ENCODE measurements at regions not wholly inside any gene's neighbourhood (a gene's known extent, or its start where the extent isn't known, plus 50 kb on each side); places are given as distances from the start of the nearest gene placed in this dataset.

DNA sequence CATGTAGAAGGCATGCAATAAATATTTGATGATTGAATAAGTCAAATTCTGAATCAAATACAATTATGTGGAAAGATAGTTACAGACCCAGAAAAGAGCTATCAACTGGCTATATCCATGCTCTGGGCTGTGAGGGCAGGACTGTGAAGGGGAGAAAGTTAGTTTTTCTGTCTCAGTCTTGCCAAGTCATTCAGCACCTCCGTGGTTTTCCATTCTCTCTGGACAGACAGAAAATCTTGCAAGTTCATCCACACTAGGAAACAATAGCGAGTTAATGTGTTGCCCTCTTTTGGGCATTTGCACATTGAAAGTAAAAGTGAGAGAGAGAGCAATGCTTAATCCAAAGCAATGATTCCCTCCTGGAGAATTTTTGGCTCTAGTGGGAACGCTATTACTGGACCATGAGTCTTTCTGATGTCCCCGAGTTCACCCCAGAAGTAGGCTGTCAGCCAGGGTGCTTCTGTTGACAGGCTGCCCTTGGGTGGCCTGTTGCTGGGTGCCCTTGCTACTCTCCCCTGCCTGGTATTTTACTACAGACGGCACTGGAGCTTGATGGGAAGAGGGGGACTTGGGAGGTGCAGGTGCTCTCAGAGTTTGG is 238.3 kb downstream of the LOXHD1 start:
- TF ChIP-seq ZNF211 (tag by site-specific recombination; IDR thresholded peaks at IDR 0.05; ENCODE audit: low read depth) (no peak), BCL11B (tag by site-specific recombination; IDR thresholded peaks at IDR 0.05; ENCODE audit: low read depth) (no peak), TCF7L2 (IDR thresholded peaks at IDR 0.05; ENCODE audit: borderline replicate concordance, low read depth, low read length) (no peak), ZNF768 (tag by site-specific recombination; IDR thresholded peaks at IDR 0.05) (no peak), ZNF660 (tag by site-specific recombination; IDR thresholded peaks at IDR 0.05) (no peak), ZNF274 (IDR thresholded peaks at IDR 0.05; ENCODE audit: low read length) (no peak), ZNF274 (tag by site-specific recombination; IDR thresholded peaks at IDR 0.05; ENCODE audit: borderline replicate concordance) (no peak), ZNF623 (tag by site-specific recombination; IDR thresholded peaks at IDR 0.05) (no peak), SP2 (tag by site-specific recombination; IDR thresholded peaks at IDR 0.05) (no peak)
- TF ChIP-seq, protein P1, sequence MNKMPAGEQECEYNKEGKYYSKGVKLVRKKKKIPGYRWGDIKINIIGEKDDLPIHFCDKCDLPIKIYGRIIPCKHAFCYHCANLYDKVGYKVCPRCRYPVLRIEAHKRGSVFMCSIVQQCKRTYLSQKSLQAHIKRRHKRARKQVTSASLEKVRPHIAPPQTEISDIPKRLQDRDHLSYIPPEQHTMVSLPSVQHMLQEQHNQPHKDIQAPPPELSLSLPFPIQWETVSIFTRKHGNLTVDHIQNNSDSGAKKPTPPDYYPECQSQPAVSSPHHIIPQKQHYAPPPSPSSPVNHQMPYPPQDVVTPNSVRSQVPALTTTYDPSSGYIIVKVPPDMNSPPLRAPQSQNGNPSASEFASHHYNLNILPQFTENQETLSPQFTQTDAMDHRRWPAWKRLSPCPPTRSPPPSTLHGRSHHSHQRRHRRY (tag by site-specific recombination; IDR thresholded peaks at IDR 0.05) = no peak
- TF ChIP-seq, protein P2, sequence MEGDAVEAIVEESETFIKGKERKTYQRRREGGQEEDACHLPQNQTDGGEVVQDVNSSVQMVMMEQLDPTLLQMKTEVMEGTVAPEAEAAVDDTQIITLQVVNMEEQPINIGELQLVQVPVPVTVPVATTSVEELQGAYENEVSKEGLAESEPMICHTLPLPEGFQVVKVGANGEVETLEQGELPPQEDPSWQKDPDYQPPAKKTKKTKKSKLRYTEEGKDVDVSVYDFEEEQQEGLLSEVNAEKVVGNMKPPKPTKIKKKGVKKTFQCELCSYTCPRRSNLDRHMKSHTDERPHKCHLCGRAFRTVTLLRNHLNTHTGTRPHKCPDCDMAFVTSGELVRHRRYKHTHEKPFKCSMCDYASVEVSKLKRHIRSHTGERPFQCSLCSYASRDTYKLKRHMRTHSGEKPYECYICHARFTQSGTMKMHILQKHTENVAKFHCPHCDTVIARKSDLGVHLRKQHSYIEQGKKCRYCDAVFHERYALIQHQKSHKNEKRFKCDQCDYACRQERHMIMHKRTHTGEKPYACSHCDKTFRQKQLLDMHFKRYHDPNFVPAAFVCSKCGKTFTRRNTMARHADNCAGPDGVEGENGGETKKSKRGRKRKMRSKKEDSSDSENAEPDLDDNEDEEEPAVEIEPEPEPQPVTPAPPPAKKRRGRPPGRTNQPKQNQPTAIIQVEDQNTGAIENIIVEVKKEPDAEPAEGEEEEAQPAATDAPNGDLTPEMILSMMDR (tag by site-specific recombination; IDR thresholded peaks at IDR 0.05) = no peak
- TF ChIP-seq, protein P3, sequence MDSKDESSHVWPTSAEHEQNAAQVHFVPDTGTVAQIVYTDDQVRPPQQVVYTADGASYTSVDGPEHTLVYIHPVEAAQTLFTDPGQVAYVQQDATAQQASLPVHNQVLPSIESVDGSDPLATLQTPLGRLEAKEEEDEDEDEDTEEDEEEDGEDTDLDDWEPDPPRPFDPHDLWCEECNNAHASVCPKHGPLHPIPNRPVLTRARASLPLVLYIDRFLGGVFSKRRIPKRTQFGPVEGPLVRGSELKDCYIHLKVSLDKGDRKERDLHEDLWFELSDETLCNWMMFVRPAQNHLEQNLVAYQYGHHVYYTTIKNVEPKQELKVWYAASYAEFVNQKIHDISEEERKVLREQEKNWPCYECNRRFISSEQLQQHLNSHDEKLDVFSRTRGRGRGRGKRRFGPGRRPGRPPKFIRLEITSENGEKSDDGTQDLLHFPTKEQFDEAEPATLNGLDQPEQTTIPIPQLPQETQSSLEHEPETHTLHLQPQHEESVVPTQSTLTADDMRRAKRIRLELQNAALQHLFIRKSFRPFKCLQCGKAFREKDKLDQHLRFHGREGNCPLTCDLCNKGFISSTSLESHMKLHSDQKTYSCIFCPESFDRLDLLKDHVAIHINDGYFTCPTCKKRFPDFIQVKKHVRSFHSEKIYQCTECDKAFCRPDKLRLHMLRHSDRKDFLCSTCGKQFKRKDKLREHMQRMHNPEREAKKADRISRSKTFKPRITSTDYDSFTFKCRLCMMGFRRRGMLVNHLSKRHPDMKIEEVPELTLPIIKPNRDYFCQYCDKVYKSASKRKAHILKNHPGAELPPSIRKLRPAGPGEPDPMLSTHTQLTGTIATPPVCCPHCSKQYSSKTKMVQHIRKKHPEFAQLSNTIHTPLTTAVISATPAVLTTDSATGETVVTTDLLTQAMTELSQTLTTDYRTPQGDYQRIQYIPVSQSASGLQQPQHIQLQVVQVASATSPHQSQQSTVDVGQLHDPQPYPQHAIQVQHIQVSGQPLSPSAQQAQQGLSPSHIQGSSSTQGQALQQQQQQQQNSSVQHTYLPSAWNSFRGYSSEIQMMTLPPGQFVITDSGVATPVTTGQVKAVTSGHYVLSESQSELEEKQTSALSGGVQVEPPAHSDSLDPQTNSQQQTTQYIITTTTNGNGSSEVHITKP (tag by site-specific recombination; IDR thresholded peaks at IDR 0.05) = no peak
- TF ChIP-seq, protein P4, sequence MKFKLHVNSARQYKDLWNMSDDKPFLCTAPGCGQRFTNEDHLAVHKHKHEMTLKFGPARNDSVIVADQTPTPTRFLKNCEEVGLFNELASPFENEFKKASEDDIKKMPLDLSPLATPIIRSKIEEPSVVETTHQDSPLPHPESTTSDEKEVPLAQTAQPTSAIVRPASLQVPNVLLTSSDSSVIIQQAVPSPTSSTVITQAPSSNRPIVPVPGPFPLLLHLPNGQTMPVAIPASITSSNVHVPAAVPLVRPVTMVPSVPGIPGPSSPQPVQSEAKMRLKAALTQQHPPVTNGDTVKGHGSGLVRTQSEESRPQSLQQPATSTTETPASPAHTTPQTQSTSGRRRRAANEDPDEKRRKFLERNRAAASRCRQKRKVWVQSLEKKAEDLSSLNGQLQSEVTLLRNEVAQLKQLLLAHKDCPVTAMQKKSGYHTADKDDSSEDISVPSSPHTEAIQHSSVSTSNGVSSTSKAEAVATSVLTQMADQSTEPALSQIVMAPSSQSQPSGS (tag by site-specific recombination; IDR thresholded peaks at IDR 0.05; ENCODE audit: low read depth) = no peak
- TF ChIP-seq, protein P5, sequence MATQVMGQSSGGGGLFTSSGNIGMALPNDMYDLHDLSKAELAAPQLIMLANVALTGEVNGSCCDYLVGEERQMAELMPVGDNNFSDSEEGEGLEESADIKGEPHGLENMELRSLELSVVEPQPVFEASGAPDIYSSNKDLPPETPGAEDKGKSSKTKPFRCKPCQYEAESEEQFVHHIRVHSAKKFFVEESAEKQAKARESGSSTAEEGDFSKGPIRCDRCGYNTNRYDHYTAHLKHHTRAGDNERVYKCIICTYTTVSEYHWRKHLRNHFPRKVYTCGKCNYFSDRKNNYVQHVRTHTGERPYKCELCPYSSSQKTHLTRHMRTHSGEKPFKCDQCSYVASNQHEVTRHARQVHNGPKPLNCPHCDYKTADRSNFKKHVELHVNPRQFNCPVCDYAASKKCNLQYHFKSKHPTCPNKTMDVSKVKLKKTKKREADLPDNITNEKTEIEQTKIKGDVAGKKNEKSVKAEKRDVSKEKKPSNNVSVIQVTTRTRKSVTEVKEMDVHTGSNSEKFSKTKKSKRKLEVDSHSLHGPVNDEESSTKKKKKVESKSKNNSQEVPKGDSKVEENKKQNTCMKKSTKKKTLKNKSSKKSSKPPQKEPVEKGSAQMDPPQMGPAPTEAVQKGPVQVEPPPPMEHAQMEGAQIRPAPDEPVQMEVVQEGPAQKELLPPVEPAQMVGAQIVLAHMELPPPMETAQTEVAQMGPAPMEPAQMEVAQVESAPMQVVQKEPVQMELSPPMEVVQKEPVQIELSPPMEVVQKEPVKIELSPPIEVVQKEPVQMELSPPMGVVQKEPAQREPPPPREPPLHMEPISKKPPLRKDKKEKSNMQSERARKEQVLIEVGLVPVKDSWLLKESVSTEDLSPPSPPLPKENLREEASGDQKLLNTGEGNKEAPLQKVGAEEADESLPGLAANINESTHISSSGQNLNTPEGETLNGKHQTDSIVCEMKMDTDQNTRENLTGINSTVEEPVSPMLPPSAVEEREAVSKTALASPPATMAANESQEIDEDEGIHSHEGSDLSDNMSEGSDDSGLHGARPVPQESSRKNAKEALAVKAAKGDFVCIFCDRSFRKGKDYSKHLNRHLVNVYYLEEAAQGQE (tag by site-specific recombination; IDR thresholded peaks at IDR 0.05) = no peak
